Left lung (tissue), 4 donors: ENCODE measurements at regions not wholly inside any gene's neighbourhood (a gene's known extent, or its start where the extent isn't known, plus 50 kb on each side); places are given as distances from the start of the nearest gene placed in this dataset.

Experiments
- ATAC-seq: fragments of 200-7000 bp; cut with Tn5 transposase; one replicate; pipeline ENCODE4 v1.9.1; 2020; ENCODE audit warnings: moderate library complexity
- DNase-seq, 4 donors: peaks; one replicate each; pipeline ENCODE4 v3.0.0-alpha.2; 2013 to 2020
- H3K27ac ChIP-seq, 2 donors: fragments of 200-600 bp; sonication (generic) in 1 of 2; one replicate each; pipeline versions ENCODE4 v1.5.0 to v1.8.0; 2020 to 2021
- H3K27me3 ChIP-seq, 2 donors: fragments of 200-600 bp; sonication (generic) in 1 of 2; one replicate each; pipeline versions ENCODE4 v1.5.0 to v1.8.0; 2020 to 2021
- H3K36me3 ChIP-seq, 2 donors: fragments of 200-600 bp; sonication (generic) in 1 of 2; one replicate each; pipeline versions ENCODE4 v1.5.0 to v1.8.0; 2020 to 2021
- H3K4me1 ChIP-seq, 2 donors: fragments of 200-600 bp; one replicate each; pipeline ENCODE4 v1.8.0; 2021
- H3K4me3 ChIP-seq, 2 donors: fragments of 200-600 bp; sonication (generic) in 1 of 2; one replicate each; pipeline versions ENCODE4 v1.5.0 to v1.8.0; 2020 to 2021; ENCODE audit warnings: mild to moderate bottlenecking in 1 of 2
- H3K9me3 ChIP-seq, 2 donors: fragments of 200-600 bp; sonication (generic) in 1 of 2; one replicate each; pipeline versions ENCODE4 v1.5.0 to v1.8.0; 2020 to 2021
- CTCF ChIP-seq, 2 donors: fragments of 200-600 bp; sonication (generic) in 1 of 2; IDR thresholded peaks; one replicate each; pipeline versions ENCODE4 v1.5.0 to v1.8.0; 2021; ENCODE audit warnings: antibody characterized with exemption in 2 of 2
- intact Hi-C, 2 donors: fragments of 100-400 bp; cut with DNase I; formaldehyde crosslinking; loops; one replicate each; pipeline versions ENCODE4 v1.11.2 to v1.14.2; 2022
- donor health status: DM: no; HTN: yes; CAD: no.
- donor health status: DM: no; HTN: no; CAD: no.

- DNase-seq (no peak), ATAC-seq (no peak)
- H3K4me3 ChIP-seq = no peak overlapping the region
- H3K27me3 ChIP-seq = no peaks in the 10 kb centered on the region
- intact Hi-C loops = no loop called here
- no peaks in the 10 kb centered on the region for H3K36me3 ChIP-seq
- no peaks in the 10 kb centered on the region for H3K4me1 ChIP-seq
- no peak for TF ChIP-seq CTCF (IDR thresholded peaks at IDR 0.05)
- no peak overlapping the region for H3K27ac ChIP-seq
- peaks cover 0 to 48% of the 10 kb centered on the region in 2 donors for H3K9me3 ChIP-seq
These were observed 172.3 kb downstream of the TENT4A start for GRCh38 chr5:6885581-6885980.

- Histone ChIP-seq H3K4me3 (no peak overlapping the region), H3K27ac (no peak overlapping the region), H3K9me3 (peaks cover 0 to 48% of the 10 kb centered on the region in 2 donors), H3K4me1 (no peaks in the 10 kb centered on the region), H3K27me3 (no peaks in the 10 kb centered on the region), H3K36me3 (no peaks in the 10 kb centered on the region)
- DNase-seq (no peak), ATAC-seq (no peak)
- intact Hi-C loops = no loop called here
- no peak for TF ChIP-seq CTCF (IDR thresholded peaks at IDR 0.05)
These were observed 173.6 kb downstream of the TENT4A start for GRCh38 chr5:6886866-6887265.

GRCh38 chr5:6889030-6889429, 175.8 kb downstream of the TENT4A start:
- Histone ChIP-seq H3K36me3 (no peaks in the 10 kb centered on the region), H3K4me3 (no peak overlapping the region), H3K4me1 (no peaks in the 10 kb centered on the region), H3K9me3 (peaks cover 0 to 48% of the 10 kb centered on the region in 2 donors), H3K27ac (no peak overlapping the region), H3K27me3 (no peaks in the 10 kb centered on the region)
- no peak for TF ChIP-seq CTCF (IDR thresholded peaks at IDR 0.05)
- ATAC-seq (no peak), DNase-seq (no peak)
- intact Hi-C loops = no loop called here

GRCh38 chr5:6899221-6899620, 186.0 kb downstream of the TENT4A start:
- H3K36me3 ChIP-seq = no peaks in the 10 kb centered on the region
- no peak for ATAC-seq
- intact Hi-C loops = no loop called here
- no peaks in the 10 kb centered on the region for H3K27me3 ChIP-seq
- no peak overlapping the region for H3K27ac ChIP-seq
- peaks cover 0 to 5% of the 10 kb centered on the region in 2 donors for H3K9me3 ChIP-seq
- DNase-seq = no peak
- TF ChIP-seq CTCF (IDR thresholded peaks at IDR 0.05) = no peak
- no peaks in the 10 kb centered on the region for H3K4me1 ChIP-seq
- no peak overlapping the region for H3K4me3 ChIP-seq

GRCh38 chr5:6900247-6901227, 187.3 kb downstream of the TENT4A start:
- no peak overlapping the region for H3K27ac ChIP-seq
- peaks cover 0 to 5% of the 10 kb centered on the region in 2 donors for H3K9me3 ChIP-seq
- intact Hi-C loops = no loop called here
- ATAC-seq (no peak), DNase-seq (peak in 2 of 4 donors; percentile 23 to 74)
- no peaks in the 10 kb centered on the region for H3K27me3 ChIP-seq
- no peaks in the 10 kb centered on the region for H3K36me3 ChIP-seq
- TF ChIP-seq CTCF (IDR thresholded peaks at IDR 0.05) = no peak
- H3K4me3 ChIP-seq = no peak overlapping the region
- no peaks in the 10 kb centered on the region for H3K4me1 ChIP-seq
